Endodermal cell (in vitro differentiated cells): ENCODE measurements at regions not wholly inside any gene's neighbourhood (a gene's known extent, or its start where the extent isn't known, plus 50 kb on each side); places are given as distances from the start of the nearest gene placed in this dataset.

ENCODE experiments used
- DNase-seq: peaks from one replicate; pipeline ENCODE4 v3.0.0-alpha.2; 2017
- H3K27ac ChIP-seq: 2 replicates; pipeline ENCODE4 v1.5.1; 2013; ENCODE audit warnings: mild to moderate bottlenecking, low read depth, low read length, moderate library complexity
- H3K27me3 ChIP-seq: 2 replicates; pipeline ENCODE4 v1.6.1; 2013; ENCODE audit warnings: mild to moderate bottlenecking, low read length, moderate library complexity; ENCODE audit not compliant: insufficient read depth, control insufficient read depth, poor library complexity, severe bottlenecking
- H3K36me3 ChIP-seq: 2 replicates; pipeline ENCODE4 v1.7.0; 2013; ENCODE audit warnings: mild to moderate bottlenecking, low read length, moderate library complexity; ENCODE audit not compliant: control insufficient read depth, insufficient read depth
- H3K4me1 ChIP-seq: one replicate; pipeline ENCODE4 v1.7.0; 2013; ENCODE audit warnings: low read length; ENCODE audit not compliant: control insufficient read depth, insufficient read depth
- H3K4me3 ChIP-seq: 2 replicates; pipeline ENCODE4 v1.5.1; 2013; ENCODE audit warnings: mild to moderate bottlenecking, low read length, moderate library complexity
- H3K9ac ChIP-seq: 2 replicates; pipeline ENCODE4 v1.6.1; 2013; ENCODE audit warnings: mild to moderate bottlenecking, low read length, moderate library complexity; ENCODE audit not compliant: poor library complexity, severe bottlenecking; ENCODE audit errors: extremely low read depth
- H3K9me3 ChIP-seq: 2 replicates; pipeline ENCODE4 v1.6.1; 2013; ENCODE audit warnings: mild to moderate bottlenecking, low read length, moderate library complexity; ENCODE audit not compliant: control insufficient read depth
- H3K27ac Mint-ChIP-seq: 2 replicates; pipeline ENCODE4 v1.8.0; 2020; ENCODE audit warnings: mixed read lengths
- H3K27me3 Mint-ChIP-seq: 2 replicates; pipeline ENCODE4 v1.8.0; 2021; ENCODE audit warnings: mild to moderate bottlenecking, mixed read lengths; ENCODE audit not compliant: insufficient read depth
- H3K36me3 Mint-ChIP-seq: 2 replicates; pipeline ENCODE4 v1.8.0; 2020; ENCODE audit warnings: low read depth, mixed read lengths
- H3K4me1 Mint-ChIP-seq: 2 replicates; pipeline ENCODE4 v1.8.0; 2020; ENCODE audit warnings: mixed read lengths
- H3K4me3 Mint-ChIP-seq: 2 replicates; pipeline ENCODE4 v1.8.0; 2020; ENCODE audit warnings: mild to moderate bottlenecking, moderate library complexity, mixed read lengths
- H3K9me3 Mint-ChIP-seq: 2 replicates; pipeline ENCODE4 v1.8.0; 2020; ENCODE audit warnings: mild to moderate bottlenecking, mixed read lengths
- WGBS, 2 experiments: methylation state at CpG; one replicate each; pipeline versions ENCODE4 v1.1.5 to v1.1.7; 2013; ENCODE audit warnings: missing lambda C conversion rate in 2 of 2, mixed read lengths in 1 of 2; ENCODE audit not compliant: insufficient coverage in 1 of 2, insufficient read length in 1 of 2; 5-methylcytosine and 5-hydroxymethylcytosine counted together
- TF ChIP-seq, protein P1 (sequence below): fragments of 200-600 bp; sonication (generic); conservative IDR thresholded peaks from 2 replicates; pipeline ENCODE4 v1.5.0; 2021; ENCODE audit warnings: antibody characterized with exemption, mild to moderate bottlenecking

DNA sequence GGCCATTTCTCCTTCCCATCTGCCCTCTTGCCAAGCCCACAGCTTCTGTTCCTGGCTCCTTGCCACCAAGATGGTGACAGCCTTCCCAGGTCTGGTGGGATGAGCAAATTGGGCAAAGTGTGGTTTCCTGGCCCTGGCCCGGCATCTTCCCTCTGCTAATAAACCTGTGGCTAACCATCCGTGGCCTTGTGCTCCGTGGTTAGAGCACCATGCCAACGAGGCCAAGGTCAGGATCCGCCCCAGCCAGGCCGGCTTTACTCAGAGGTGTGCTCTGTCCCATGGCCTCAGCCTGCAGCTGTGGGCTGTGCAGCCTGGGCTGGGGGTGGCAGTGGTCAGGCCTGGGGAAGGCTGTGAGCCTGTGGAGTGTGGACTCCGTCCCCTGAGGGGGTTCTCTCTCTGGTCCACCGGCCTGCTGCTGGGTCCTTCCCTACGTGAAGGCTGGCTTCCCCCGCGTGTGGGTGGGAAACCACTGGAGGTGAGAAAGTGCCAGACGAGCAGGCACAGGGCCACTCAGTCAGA lies 117.4 kb downstream of the VEGFA start:
- H3K27ac ChIP-seq = no peak overlapping the region
- H3K27ac Mint-ChIP-seq = no peak overlapping the region
- no peaks in the 10 kb centered on the region for H3K9me3 Mint-ChIP-seq
- 75 to 87% methylated on average over 7 to 12 of the region's 12 CpGs for WGBS, 2 experiments
- H3K36me3 ChIP-seq = no peaks in the 10 kb centered on the region
- H3K4me1 Mint-ChIP-seq = peaks cover 29% of the 10 kb centered on the region
- H3K9me3 ChIP-seq = no peaks in the 10 kb centered on the region
- peaks cover 5% of the 10 kb centered on the region for H3K27me3 Mint-ChIP-seq
- no peaks in the 10 kb centered on the region for H3K27me3 ChIP-seq
- H3K9ac ChIP-seq = no peak overlapping the region
- no peak for DNase-seq
- H3K4me3 ChIP-seq = no peak overlapping the region
- TF ChIP-seq, protein P1, sequence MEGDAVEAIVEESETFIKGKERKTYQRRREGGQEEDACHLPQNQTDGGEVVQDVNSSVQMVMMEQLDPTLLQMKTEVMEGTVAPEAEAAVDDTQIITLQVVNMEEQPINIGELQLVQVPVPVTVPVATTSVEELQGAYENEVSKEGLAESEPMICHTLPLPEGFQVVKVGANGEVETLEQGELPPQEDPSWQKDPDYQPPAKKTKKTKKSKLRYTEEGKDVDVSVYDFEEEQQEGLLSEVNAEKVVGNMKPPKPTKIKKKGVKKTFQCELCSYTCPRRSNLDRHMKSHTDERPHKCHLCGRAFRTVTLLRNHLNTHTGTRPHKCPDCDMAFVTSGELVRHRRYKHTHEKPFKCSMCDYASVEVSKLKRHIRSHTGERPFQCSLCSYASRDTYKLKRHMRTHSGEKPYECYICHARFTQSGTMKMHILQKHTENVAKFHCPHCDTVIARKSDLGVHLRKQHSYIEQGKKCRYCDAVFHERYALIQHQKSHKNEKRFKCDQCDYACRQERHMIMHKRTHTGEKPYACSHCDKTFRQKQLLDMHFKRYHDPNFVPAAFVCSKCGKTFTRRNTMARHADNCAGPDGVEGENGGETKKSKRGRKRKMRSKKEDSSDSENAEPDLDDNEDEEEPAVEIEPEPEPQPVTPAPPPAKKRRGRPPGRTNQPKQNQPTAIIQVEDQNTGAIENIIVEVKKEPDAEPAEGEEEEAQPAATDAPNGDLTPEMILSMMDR = no peak
- no peak overlapping the region for H3K4me3 Mint-ChIP-seq
- H3K4me1 ChIP-seq = peaks cover 3% of the 10 kb centered on the region
- no peaks in the 10 kb centered on the region for H3K36me3 Mint-ChIP-seq

DNA sequence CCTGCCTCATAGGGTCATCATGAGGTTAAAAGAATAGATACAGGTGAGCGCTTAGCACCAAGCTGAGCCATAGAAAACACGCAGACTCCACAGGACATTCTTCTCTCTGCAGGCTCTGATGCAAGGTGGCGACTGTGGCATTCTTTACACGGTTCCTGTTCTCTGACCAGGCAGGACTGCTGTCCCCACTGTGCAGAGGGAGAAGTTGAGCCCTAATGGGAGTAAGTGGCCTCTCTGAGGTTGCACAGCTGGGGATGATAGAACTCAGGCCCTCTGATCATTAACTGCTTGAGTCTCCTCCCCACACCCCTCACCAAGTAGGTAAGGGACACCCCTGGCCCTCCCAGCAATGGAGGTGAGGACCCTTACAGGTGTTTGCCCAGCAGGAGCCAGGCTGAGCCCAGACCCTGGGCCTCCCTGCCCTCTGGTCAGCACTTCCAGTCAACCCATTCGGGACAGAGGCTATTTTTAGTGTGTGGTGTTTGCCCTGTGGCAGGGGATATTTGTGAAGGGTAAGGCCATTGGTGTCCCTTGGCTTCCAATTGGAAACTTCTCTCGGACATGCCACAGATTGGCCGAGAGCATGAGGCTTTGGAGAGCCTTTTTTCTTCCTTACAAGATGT lies 116.8 kb downstream of the VEGFA start:
- DNase-seq = no peak
- peaks cover 5% of the 10 kb centered on the region for H3K27me3 Mint-ChIP-seq
- H3K27ac ChIP-seq = no peak overlapping the region
- WGBS, 2 experiments = 93 to 95% methylated on average over 6 to 7 of the region's 7 CpGs
- TF ChIP-seq, protein P1 = no peak
- H3K9ac ChIP-seq = no peak overlapping the region
- H3K9me3 Mint-ChIP-seq = no peaks in the 10 kb centered on the region
- H3K27ac Mint-ChIP-seq = no peak overlapping the region
- H3K36me3 ChIP-seq = no peaks in the 10 kb centered on the region
- peaks cover 27% of the 10 kb centered on the region for H3K4me1 Mint-ChIP-seq
- no peak overlapping the region for H3K4me3 Mint-ChIP-seq
- H3K9me3 ChIP-seq = no peaks in the 10 kb centered on the region
- H3K36me3 Mint-ChIP-seq = no peaks in the 10 kb centered on the region
- H3K27me3 ChIP-seq = no peaks in the 10 kb centered on the region
- no peak overlapping the region for H3K4me3 ChIP-seq
- peaks cover 3% of the 10 kb centered on the region for H3K4me1 ChIP-seq

DNA sequence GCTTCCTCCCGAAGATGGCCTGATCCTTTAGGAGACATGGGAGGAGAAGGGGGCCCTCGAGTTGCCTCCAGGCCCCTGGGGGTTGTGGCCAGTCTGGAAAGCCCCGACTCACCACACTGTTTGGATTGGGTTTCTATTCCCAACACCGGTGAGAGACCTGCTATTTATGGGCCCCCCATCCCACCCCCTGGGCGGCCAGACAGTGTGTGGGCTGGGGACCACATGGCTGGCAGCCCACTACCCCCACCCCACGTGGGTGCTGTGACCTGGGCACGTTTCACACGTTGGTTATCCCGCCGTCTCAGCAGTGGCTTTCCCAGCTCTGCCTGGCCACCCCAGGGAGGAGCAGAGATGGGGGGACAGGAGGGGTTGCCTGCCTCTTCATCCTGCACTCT lies 116.1 kb downstream of the VEGFA start:
- no peaks in the 10 kb centered on the region for H3K36me3 ChIP-seq
- no peak overlapping the region for H3K9ac ChIP-seq
- Mint-ChIP-seq H3K4me1 (peaks cover 23% of the 10 kb centered on the region), H3K27me3 (peaks cover 4% of the 10 kb centered on the region), H3K9me3 (no peaks in the 10 kb centered on the region), H3K4me3 (no peak overlapping the region), H3K27ac (no peak overlapping the region), H3K36me3 (no peaks in the 10 kb centered on the region)
- H3K4me3 ChIP-seq = no peak overlapping the region
- no peak overlapping the region for H3K27ac ChIP-seq
- TF ChIP-seq, protein P1 = no peak
- H3K27me3 ChIP-seq = no peaks in the 10 kb centered on the region
- H3K4me1 ChIP-seq = peaks cover 3% of the 10 kb centered on the region
- DNase-seq = no peak
- 90 to 93% methylated on average over 7 to 10 of the region's 10 CpGs for WGBS, 2 experiments
- no peaks in the 10 kb centered on the region for H3K9me3 ChIP-seq
